GOT3 (cell line): ENCODE measurements at regions not wholly inside any gene's neighbourhood (a gene's known extent, or its start where the extent isn't known, plus 50 kb on each side); places are given as distances from the start of the nearest gene placed in this dataset.

Experiments
- DNase-seq: peaks from one replicate; lab custom pipeline; 2025; ENCODE audit warnings: mixed read lengths; lab: John Stamatoyannopoulos, UW

DNA sequence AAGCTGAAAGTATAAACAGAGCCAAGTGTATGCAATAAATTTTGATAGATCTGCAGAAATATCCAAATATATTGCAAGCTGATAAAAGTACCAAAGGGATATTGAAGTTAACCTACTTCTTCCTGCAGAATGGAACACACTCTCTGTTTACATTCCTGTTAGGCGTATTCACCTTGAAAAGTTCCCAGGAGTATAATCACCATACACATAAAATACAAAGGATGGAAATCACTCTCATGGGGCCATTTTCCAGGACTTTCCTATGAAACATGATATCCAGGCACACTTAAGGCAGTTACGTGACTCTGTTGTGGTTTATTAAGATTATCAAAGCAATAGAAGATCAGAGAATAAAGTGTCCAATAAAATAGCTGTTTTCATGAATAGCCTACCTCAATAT lies 1142.3 kb downstream of the NLGN4X start:
- DNase-seq: no peak

DNA sequence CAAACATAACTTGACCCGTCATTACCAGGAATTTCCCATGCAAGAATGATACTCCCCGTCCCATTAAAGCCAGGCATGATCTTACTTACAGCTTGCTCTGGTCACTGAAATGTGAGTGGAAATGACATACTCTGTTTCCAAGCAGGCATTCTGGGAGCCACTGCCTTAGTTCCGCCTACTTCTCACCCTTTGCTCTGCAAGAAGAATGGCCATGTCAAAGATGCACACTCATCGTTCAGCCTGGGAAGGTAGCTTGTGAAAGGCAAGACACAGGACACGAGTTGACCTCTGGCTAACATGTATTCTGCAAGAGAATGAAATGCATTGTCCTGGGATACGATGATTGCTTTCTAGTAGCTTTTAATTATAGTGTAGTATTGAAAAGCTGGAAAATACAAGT lies 1144.4 kb downstream of the NLGN4X start:
- DNase-seq: no peak

DNA sequence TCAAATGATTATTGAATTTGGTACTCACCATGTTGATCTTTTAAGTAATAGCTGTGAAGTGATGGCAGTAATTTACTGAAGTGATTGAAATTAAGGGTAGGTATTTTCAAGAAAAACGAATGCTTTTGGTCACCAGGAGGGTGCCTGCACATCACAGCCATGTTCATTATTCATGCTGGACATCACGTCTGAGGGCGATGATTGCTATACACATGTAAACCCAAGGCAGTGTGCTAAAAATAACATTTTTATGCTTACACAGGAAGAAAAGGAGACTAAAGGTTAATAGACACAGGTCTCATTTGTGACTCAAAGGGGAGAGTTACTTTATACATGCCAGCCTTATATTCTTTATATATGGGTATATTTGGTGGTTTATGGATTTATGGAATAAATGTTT lies 1146.0 kb downstream of the NLGN4X start:
- no peak for DNase-seq

DNA sequence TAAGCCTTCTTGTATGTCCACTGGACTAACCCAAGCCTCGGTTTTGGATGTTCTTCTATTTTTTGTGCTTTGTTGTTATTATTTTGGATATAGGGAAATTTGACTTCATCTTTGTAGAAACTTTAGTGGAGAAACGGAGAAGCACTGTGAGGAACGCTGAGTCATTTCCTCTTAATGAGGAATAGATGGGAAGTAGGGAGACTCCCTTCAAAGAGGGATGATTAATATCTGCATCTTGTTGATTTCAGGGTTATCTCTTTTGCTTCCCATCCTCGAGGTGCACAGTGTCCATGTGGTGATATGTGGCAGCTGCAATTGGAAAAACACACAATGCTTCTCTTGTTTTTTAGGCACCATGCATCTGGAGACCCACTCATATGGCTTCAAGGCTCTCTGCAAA lies 1147.9 kb downstream of the NLGN4X start:
- no peak for DNase-seq

DNA sequence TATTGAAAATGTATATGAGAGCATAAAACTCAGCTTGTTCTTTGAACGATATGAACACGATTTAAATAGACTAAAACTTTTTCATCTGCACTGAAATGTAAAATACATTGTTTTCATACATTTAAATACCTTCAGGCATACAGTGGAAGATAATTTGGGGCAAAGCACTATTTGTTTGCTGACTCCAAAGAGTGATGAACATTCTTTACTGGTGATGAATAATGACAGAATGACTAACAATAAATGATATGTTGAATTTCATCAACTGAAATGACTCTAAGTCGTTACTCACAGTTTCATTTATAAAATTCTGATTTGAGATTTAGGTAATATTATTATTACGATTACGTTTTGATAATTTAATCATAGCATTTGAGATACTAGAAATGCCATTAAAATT lies 1160.1 kb downstream of the NLGN4X start:
- DNase-seq: no peak

DNA sequence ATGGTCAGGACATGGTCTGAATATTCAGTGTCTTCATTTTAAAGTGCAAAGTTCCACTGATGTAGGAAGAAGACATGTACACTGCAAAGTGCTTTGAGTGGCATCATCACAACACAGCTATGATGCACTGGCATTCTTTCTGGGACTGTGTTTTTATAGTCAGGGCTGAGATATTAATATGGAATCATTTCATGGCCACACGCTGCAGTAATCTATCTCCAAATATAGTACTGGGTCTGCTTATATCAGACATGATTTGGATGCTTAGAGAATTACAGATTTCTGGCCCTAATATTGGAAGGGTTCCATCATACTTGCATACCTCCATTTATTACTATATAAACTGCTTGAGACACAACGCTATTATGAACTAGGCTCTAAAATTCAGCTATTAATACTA lies 1170.9 kb downstream of the NLGN4X start:
- no peak for DNase-seq

DNA sequence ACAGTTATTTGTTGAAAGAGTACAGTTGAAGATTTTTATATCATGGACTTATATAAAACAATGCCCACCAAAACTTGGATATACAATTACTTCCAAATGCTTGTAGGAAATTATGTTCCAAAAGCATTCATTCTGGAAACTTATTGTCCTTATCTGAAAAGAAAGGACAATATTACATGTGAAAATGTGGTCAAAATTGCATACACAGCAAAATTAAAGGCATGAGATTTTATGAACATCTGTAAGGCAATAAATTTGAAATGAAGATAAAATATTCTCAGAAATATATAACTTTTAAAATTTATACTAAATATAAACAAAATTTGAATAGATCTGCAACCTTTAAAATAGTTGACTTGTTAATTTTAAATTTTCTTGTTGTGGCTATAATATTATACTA lies 1173.8 kb downstream of the NLGN4X start:
- DNase-seq: no peak

DNA sequence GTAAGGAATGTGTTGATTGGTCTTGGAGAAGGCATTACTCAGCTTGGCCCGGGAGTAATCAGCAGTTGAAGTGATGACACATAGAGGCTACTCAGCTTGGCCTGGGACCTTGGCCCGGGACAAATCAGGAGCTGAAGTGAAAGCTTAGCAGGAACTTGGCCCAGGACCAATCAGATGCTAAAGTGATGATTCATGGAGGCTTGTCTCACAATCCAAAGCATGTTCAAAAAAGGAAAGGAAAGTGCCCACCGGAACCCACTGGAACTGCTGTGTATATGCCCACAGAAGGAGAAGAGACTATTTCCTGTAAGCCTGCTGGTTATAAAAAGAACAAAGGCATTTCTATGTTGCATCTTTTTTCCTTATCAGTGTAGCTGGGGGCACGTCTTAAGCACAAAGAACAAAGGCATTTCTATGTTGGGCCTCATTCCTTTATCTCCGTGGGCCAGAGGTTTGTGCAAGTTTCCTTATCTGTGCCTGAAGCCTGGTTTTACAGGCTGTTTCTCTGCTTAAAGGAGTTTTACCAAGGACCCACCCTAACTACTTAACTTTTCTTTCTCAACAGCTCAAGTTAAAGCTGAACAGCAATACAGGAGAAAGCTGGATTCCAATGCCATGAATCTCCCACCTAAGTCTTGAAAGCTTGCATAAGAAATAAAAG lies 1176.7 kb downstream of the NLGN4X start:
- no peak for DNase-seq

DNA sequence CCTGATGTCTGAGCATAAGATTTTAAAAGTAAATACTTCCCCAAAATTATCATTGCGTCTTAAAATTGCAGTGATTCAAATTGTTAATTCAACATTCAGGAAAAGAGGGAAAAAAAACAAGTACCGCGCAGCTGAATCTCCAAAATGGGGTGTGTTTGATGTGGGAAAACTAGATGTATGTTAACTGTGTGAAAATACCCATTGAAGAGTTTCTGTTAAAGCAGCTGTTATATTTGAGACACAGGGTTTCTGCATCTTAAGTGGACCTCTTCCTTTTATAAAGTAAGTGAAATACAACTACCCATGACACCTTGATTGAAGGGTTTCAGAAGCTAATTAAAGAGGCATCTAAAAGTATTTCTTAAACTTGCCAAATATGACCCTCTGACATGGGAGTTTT lies 1186.1 kb downstream of the NLGN4X start:
- no peak for DNase-seq

DNA sequence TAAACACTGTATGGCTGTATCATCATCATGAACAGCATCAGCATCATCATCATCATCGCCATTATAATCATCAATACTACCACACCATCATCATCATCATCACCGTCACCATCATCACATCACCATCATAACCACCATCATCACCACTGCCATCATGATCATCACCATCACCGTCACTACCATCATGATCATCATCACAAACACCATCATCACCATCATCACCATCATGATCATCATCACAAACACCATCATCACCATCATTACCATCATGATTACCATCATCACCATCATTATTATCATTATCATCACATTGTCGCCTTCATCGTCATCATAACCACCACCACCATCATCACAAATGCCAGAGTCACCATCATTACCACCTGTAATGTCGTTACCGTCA lies 1196.9 kb downstream of the NLGN4X start:
- no peak for DNase-seq

DNA sequence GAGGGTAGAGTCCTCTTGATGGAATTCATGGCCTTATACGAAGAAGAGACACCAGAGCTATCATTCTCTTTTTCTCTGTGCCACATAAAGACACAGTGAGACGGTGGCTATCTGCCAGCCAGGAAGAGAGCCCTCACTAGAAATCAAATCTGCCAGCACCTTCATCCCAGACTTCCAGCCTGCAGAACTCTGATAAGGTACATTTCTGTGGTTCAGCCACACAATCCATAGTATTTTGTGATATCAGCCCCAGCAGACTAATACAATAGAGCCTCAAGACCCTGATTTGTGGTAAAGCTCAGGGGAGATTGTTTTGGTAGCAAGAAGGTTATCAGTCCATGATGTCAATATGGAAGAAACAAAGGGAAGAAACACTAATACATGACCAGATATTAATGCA lies 1213.2 kb downstream of the NLGN4X start:
- no peak for DNase-seq

DNA sequence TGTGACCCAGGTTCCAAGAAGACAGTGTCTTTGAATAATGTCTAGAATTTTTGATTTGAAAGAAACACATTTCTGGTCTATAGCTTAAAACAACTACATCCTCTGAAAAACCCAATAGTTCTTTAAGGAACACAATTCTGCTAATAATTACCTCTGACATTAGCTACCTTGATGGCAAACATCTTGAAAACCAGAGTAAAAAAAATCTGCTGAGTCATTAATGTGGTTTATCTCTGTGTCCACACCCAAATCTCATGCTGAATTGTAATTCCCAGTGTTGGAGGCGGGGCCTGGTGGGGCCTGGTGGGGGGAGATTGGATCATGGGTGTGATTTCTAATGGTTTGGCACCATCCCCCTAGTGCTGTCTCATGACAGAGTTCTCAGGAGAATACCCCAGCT lies 1233.8 kb downstream of the NLGN4X start:
- DNase-seq: no peak

DNA sequence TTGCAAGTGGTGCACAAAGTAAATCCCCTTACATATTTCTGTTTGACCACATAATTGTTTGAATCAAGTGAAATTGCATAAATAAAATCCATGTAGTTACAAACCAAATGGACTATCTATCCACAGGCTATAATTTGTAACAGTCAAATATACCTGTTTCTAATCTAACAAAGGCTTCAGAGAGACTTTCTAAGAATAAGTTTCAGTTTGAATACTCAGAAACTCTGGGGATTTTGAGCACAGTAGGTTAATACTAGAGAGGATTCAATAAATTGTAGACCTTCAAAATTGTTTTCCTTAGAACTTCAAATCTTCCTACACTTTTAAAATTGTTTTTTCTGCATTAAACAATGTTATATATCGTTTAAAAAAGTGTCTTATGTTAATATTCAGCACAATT lies 1250.1 kb downstream of the NLGN4X start:
- DNase-seq: no peak

DNA sequence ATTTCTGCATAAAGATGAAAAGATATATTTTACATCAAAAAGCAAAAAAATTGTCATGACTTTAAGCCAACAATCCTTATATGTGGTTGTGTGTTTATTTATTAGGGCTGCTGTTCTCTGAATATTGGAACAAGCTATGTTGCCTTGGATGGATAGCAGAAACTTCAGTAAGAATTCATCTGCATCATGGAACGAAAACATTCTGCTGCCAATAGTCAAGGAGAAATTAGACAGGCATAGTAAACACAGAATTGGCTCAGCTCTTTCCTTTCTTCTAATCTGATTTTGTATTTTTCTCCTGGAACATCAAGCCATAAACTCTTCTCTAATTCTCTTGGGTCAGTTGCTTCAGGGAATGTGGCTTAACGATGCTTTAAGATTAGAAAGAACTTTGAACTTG lies 1257.0 kb downstream of the NLGN4X start:
- no peak for DNase-seq

DNA sequence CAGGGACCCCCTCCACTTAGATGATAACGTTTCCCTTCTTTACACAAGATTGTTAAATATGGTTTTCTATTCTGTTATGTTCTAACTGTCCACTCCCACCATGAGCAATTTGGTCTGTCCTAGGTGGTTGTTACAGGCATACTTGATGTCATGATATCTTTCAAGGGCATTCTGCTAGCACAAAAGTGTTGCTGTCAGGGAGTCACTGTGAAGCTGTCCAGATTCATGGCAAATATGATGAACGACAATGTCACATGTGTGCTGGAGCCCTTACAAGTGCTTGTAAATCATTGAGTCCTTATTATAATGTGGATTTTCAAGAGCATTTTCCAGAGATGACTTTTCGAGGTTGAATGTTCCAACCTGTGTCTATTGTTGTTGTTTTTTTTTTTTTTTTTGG lies 1250.7 kb upstream of the PRKX start:
- DNase-seq: no peak

DNA sequence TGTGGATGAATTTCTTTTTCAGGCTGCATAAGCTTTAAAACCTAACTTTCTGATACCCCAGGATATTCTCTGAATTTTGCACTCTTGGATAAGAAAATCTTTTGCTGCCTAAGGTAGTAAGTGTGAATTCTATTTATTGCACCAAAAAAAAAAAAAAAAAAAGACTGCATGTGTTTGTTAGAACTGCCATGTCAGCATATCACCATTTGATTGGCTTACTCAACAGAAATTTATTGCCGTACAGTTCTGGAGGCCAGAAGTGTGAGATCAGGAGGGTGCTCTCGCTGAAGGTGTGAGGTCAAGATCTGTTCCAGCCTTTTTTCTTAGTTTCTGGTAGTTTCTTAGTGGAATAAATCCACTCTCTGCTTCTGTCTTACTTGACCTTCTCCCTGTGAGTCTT lies 1250.0 kb upstream of the PRKX start:
- no peak for DNase-seq

DNA sequence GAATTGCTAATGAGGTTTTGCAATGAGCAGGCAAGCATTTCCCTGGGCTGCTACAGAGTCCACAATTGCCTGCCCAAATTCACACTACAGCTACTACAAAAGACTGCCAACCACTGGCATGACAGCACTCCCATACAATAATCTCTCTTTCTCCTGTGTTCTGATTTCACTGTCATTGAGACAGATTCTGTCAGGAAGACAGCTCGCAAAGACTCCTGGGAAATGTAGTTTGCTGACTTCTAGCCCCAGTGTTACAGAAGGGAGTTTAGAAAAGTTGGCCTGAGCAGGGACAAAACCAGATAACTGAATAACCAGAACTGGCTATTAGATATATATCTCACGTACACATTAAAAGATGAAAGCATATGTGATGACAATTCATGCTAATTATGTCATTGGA lies 1231.3 kb upstream of the PRKX start:
- DNase-seq: no peak

DNA sequence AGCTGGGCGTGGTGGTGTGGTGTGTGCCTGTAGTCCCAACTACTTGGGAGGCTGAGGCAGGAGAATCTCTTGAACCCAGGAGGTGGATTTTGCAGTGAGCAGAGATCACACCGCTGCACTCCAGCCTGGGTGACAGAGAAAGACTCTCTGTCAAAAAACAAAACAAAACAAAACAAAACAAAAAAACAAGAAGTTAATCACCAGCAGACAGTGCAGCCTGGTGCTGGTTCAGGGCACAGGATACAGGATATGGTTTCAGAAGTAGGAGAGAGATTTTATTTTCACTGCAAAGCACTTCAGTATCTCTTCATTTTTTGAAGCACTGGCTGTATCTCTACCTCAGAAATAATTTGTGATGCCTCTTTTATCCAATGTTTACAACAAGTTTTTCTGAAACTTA lies 1222.9 kb upstream of the PRKX start:
- DNase-seq: no peak

DNA sequence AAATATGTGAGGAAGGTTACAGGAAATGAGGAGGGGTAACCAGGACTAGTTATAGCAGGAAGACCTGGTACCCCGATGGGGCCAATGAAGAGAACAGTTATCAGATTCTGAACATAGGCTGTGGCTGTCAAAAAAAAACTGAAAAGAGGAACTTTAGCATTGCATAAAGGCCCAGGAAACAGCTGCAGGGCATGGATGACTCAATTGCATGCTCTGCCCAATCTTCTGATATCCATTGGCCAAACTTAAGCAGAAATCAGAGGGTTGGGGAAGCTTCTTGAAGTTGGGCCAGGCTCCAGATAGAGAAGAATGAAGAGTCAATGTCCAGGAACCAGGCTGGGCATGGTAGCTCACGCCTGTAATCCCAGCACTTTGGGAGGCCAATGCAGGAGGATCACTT lies 1222.4 kb upstream of the PRKX start:
- no peak for DNase-seq

DNA sequence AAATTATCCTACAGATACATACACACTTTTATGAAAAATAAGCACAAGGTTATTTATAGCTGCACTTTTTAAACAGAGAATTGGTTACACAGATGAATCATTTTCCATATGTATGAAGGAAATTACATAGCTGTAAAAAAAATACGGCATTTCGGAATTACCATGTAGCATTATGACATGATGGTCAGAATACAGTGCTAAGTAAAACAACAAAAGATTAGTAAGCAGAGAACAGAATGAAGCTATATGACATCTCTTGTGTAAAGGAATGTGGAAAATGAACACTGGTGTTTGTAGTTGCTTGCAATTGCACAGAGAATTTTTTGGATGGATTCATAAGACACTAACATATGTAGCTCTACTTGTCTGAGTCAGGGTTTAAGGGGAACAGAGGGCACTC lies 1222.0 kb upstream of the PRKX start:
- no peak for DNase-seq

DNA sequence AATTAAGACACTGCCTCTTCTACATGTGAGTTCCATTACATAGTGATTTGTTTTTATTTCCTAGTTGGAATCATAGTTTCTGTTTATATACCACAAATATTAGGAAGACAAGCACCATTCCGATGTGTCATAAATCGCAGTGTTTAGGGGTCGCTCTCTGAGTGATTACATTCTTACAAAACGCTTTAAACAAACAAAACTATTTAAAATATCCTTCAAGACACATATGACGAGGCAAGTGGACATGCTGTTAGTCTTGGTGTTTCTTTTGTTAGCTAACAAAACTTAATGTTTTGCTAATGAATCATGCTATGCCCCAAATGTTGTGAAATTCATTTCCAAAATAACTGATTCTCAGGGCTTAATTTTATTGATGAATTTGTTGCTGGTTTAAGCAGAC lies 1219.3 kb upstream of the PRKX start:
- no peak for DNase-seq

DNA sequence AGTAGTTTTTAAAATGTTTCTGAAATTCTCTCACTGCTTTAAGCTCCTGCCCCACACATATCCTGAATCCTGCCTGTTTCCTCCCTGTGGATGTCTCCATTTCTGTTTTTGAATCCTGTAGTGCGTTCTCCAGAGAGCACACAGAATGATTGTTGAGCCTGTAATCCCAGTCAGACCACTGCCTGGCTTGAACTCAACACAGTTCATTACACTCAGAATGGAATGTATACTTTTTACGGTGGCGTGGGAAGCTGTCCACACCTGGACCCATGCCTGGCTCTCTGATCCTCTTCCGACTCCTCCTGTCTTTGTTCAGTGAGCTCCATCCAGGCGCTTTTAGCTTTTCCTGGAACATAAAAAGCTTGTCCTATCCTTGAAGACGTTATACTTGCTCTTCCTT lies 1217.0 kb upstream of the PRKX start:
- DNase-seq: no peak

DNA sequence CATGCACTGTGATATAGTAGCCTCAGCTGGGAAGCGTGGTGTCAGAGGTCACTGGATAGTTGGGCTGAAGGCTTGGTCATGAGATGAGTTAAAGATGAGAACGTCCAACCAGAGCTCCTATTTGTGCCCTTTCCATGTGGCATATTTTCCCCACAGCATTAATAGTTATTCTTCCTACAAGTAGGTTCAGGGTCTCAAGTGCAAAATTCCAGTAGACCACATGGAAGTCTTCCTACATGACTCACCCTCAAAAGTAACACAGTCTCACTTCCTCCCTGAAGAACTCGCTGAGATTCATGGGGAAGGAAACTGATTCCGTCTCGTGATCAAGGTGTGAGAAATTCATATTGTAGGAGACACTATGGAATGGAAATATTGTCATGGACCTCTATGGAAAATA lies 1212.5 kb upstream of the PRKX start:
- no peak for DNase-seq

DNA sequence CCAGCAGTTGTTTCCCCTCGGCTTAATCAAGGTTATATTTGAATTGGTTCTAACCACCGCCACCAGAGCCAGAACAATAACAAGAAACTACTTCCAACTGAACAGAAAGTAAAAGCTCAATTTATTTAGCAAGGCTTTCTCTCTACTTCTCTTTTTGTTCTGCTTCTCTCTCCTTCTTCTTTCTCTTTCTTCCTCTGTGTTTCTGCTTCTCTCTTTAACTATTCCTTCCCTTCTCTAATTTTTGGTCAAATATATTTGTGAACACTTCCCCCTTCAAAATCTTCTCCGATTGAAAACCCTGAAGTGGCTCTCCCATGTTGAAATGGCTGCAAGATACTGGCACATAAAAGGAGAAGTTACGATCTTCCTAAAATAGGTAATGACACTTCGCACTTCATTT lies 1195.9 kb upstream of the PRKX start:
- no peak for DNase-seq

DNA sequence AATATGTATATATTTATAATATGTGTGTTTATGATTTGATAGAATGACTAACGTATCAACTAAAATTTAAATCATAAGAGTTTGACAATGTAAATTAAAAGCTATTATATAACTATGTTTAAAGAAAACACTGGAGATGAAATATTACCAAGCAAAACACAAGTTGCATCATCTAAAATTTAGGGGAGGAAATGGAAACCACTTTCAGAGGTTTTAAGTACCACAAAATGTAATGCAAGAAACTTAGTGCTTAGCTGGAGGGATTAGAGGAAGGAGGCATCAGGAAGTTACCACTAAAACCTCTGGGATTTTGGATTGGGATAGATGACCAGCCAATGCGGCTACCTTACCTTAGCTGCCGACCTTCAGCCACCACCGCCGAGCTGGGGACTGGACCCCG lies 1192.1 kb upstream of the PRKX start:
- no peak for DNase-seq
